Glomerular visceral epithelial cell (primary cell): ENCODE measurements at regions not wholly inside any gene's neighbourhood (a gene's known extent, or its start where the extent isn't known, plus 50 kb on each side); places are given as distances from the start of the nearest gene placed in this dataset.
"Not testable (repeated sequence)": the region's sequence is repeated elsewhere in the genome, so short reads cannot be mapped to it uniquely, and the experiment has no call there.

ENCODE experiments used
- DNase-seq: peaks from one replicate; pipeline ENCODE4 v3.0.0-alpha.2; 2016; ENCODE audit errors: extremely low spot score

DNA sequence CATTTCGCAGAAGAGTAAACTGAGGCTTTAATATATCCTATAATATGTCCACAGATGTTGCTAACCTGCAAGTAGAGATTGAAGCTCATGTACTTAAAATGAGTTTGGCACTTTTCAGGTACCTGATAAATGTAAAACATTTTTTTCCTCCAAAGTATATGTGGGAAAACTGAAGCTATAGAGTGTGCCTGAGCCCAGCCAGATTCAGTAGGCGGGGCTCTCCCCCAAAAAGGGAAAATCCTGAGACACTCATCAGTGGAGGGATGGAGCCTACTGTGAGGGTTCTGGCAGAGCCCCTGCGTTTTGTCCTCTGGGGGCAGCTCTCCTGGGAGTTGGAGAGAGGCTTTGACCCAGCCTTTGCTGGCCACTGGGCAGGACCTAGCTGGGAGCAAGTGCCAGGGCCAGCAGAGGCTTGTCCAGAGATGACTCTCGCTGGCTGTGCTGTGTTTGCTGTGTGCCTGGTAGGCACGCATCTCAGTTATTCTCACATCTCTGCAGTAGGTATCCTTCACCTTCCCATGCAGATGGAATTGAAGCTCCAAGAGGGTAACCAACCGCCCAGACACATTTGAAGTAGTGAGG, 81.1 kb upstream of the SPRY4 start:
- no peak for DNase-seq

DNA sequence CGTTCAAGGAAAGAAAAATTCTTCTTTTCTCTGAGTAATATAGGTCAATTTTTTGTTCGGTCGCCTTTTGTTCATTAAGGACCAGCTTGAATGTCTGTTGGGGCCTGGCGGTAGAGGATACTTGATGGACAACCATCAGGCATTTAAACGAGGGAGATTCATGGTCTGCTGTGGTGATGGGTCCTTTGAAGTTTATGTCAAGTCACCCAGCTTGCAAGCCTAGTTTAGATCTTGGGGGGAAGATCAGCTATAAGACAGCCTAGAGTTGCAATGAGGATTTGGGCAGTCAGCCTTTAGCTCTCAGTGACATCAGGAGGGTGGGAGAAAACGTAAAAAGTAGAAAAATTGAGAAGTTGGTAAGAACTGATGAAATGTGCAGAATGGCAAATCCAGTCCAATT, 80.2 kb upstream of the SPRY4 start:
- DNase-seq: no peak

DNA sequence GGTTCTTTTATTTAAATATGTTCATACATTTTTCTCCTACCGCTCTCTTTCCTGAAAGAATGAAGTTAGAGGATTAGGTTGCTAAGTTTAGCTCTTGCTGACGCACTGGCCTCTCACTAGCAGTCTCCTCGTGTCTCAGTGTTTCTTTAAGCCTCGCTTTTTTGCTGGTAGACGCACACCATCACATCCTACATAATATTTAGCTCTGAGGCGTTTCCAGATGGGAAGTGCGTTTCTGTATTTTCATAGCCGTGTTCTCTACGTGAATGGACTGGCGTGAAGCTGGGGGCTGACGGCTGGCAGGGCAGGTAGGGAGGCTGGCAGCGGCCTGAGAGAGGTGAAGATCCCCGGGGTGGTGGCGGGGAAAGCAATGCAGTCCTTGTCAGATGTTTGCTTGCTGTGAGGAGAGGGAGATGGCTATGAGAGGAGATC, 79.2 kb upstream of the SPRY4 start:
- no peak for DNase-seq

DNA sequence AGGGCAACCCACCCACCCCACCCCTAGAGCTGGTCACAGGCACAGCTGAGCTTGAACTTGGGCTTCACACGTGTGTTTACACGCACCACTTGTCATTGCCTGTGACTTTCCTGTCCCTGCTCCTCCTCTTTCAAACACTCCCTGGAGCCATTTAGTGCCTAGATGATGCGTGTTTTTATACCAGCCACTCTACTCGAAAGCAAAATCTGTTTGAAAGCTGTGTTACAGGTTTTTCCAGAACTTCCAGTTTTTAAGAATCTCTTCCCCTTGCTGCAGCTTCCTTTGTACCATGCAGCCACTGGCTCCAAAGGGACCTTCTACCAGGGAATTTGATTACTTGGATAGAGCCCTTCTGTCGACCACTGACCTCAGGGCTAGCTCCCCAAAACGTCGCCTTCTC, 78.8 kb upstream of the SPRY4 start:
- no peak for DNase-seq

DNA sequence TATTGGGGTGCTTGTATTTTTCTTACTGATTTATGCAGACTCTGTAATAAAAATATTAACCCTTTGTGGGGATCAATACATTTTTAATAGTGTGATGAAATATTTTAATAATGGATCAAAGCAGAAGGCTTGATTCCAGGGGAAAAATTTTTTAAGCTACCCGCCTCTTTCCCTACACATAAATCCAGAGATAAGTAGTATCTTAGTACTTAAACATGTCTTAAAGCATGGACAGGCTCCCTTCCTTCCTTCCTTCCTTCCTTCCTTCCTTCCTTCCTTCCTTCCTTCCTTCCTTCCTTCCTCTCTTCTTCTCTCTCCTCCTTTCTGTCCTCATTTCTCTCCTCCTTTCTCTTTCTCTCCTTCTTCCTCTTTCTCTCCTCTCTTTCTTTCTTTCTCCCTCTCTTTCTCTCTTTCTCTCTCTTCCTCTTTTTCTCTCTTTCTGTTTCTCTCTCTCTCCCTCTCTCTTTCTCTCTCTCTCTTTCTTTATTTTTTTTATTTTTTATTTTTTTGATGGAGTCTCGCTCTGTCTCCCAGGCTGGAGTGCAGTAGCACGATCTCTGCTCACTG, 78.0 kb upstream of the SPRY4 start:
- DNase-seq: no peak

DNA sequence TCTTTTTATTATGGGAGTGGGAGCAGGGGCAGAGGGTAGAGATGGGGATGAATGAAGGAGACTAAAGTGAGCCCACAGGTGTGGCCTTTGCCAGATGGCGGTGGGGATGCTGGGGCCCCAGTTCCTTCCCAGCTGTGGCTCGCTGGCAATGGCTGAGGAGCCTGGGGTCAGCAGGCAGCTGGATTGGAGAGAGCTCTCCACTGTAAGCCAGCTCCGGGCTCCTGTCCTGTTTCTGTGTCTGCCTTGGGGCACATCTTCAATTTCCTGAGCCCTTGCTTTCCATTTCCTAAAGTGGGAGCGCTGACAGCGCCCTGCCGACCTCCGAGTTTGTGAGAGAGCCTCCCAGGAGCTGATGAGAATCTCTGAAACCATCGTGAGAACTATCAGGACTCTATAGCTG, 75.6 kb upstream of the SPRY4 start:
- no peak for DNase-seq

DNA sequence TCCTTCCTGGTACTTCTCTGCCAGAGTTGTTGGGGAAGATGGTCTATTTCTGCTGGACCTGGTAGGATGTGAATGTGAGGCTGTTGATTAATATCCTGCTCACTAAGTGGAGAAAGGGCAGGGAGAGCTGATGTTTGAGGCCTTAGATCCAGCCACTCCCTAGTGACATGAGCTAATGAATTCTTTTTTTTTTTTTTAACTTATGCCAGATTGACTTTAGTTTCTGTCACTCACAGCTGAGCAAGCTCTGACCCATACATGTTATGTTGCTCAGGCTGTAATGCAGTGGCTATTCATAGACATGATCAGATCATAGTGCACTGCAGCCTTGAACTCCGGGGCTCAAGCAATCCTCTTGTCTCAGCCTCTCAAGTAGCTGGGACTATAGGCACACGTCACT, 75.1 kb upstream of the SPRY4 start:
- DNase-seq: no peak

DNA sequence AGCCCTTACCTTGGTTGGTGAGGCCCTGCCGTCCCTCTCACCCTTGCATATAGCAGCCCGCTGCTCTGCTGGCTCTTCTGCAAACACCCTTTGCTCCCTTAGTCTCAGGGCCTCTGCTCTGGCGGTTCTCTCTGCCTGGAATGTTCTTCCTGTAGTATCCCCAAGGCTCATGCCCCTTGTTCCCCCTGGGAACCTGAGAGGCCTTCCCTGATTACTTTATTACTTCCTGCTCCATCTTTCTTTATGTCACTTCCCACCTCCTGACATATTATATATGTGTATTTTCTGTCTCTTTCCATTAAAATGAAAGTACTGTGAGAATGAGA, 73.9 kb upstream of the SPRY4 start:
- no peak for DNase-seq

DNA sequence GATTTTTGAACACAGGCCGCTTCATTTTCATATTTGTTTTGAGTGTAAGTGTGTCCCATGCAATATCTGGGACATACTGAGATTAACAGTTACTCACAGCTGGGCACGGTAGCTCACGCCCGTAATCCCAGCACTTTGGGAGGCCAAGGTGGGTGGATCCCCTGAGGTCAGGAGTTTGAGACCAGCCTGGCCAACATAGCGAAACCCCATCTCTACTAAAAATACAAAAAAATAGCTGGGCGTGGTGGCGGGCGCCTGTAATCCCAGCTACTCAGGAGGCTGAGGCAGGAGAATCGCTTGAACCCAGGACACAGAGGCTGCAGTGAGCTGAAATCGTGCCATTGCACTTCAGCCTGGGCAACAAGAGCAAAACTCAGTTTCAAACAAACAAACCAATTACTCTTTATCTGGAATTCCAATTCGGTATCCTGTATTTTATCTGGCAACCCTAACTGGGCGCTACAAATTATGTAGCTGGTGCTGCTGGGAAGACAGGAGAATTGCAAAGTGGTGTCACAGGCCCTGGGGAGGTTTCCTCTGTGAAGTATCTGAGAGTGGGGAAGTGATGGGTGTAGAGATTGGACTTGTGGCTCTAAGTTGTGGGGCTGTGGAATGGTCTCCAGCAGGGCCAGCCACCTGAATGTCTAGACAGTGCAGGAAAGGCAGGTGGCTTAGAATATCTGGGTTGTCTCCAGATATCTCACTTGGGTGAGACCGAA, 73.3 kb upstream of the SPRY4 start:
- not testable (repeated sequence) for DNase-seq

DNA sequence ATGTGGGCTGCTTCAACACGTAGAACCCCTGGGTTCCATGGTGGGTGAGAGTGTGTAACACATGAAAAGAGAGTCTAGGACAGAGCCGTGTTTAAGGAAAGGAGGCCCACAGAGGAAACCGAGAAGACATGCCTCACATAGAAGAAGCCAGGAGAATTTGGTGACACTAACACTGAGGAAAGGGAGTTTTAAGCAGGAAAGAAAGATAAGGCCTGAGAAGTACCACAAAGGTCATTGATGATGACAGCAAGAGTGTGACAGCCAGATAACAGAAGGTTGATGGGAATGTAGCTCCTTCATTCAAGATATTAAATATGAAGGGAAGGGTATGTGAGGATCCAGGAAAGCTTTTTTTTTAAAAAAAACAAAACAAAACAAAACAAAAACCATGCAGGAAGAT, 72.4 kb upstream of the SPRY4 start:
- no peak for DNase-seq

DNA sequence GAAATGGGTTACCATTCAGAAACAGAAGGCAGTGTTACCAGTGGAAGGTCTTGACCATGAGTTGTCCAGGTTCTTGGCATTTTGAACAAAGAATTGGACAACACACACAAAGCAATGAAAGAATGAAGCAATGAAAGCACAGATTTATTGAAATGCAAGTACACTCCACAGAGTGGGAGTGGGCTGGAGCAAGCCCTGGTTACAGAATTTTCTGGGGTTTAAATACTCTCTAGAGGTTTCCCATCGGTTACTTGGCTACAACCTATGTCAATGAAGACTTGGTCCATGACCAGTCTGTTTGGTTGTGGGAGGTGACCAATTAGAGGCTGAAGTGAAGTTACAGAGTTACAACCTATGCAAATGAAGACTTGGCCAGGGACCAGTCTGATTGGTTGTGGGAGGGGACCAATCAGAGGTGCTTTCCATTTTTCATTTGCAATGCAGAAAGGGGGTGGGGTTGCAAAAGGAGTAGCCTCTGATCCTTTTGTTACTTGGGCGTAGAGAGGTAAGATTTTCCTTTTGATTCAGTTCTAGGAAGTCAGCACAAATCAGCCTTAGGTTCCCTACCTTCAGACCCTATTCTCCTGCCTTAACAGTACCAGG, 71.7 kb upstream of the SPRY4 start:
- DNase-seq: no peak

DNA sequence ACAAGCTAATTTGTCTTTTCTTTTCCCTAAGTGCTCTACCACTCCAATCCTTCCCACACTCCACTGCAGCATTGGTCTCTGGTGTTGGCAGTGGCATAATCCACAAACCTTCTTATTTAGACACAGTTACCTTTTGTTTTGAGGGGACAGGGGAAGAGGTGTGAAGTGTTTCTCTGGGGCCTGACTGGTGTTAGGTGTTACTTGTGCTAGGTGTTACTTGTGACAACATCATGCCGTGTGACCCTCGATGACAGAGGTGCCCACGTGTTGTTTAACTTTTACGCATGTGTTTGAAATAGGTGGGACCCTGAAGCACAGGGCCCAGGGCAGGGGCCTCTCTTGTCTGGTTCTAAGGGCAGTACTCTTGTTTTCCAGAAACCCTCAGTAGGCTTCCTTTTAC, 70.5 kb upstream of the SPRY4 start:
- DNase-seq: no peak

DNA sequence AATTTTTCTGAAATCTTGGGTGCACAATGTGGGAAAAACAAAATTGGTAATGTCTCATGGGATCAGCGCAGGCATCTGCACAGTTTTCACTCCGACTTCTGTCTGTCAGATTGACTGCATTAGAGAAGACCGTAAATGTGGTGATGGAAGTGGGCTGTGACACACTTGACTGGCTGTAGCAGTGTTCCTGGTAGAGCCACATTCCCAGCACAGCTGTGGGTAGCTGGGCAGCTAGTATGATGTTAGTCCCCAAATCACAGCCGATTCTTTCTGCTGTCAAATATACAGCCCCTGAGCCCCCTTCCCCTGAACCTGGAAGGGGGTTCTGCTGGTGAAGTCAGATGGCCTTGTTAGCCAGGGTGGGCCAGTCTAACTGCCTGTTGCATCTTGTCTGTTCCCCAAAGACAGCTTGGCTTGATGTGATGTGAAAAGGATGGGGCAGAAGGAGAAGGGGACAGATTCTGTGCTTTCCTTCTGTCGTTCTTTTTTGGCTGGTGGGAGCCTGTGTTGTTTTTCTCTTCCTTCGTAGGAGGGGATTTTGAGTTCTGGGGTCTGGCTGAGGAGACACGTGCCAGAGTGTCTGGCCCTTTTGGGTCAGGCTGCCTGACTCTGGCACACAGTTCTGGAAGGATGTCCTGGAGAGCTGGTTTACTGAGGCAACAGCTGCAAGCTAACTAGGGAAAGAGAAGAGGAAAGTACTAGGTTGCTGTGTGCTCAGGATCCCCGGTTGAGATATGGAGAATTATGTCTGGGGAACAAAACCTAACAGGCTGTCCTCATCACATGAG, 66.4 kb upstream of the SPRY4 start:
- no peak for DNase-seq

DNA sequence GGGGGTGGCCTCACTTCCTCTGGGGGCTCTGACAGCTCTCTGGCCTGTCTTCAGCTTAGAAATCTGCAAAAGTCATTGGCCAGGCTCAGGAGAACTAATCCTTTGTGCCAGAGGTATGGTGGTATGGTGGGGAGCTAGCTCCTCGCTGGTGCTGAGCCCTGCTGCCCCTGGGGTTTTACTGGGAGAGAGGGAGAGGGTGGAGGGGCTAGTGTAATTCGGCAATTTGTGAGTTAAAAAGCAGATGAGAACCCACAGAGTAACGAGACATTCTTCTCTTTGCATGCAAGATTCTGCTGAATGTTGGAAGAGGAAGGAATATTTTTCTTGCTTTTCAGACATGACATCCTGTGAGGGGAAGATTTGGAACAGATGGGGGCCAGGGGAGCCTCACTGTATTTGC, 65.5 kb upstream of the SPRY4 start:
- no peak for DNase-seq

DNA sequence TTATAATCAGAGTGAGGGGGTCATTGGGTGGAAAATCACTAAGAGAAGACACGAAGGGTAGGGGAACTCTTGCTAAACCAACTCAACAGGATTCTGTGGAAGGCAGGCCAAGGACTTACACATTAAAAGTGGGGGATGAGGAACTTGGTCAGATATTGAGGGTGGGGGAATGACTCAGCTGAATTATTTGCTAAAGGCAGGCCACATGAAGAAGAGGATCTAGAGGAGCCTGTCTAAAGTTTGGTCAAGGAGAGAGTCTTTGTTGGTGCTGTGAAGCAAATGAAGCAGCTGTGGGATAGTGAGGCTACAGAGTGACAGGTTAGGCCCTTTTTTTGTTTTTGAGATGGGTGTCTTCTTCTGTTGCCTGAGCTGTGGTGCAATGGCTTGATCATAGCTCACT, 63.9 kb upstream of the SPRY4 start:
- DNase-seq: no peak

DNA sequence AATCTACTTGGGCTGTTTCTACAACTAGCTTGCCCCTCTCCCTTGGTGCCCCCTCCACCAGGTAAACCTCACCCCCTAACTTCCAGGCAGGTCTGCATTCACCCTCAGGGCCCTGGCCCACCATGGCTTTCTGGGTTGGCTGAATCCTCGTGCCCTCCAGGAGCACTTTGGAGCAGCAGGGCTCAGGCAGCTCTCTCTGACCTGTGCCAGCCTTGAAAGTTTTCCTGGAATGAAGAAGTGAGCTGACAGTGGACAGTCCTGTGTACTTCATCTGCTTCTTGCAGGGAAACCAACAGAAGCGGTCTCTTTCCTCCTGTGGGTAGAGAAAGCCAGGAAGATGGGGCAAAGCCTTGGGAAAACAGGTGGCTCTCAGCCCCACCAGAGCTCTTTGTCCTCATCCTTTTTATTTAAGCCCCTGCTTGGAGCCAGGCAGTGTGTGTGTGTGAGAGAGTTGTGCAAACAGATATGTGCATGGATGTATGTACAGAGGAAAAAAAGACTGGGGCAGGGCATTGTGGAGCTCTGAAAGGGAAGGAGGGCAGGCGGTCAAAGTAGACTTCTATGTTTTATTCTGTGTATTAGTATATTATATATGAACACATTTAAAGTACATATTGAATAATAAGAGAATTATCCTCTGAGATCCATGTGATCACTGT, 62.3 kb upstream of the SPRY4 start:
- DNase-seq: no peak

DNA sequence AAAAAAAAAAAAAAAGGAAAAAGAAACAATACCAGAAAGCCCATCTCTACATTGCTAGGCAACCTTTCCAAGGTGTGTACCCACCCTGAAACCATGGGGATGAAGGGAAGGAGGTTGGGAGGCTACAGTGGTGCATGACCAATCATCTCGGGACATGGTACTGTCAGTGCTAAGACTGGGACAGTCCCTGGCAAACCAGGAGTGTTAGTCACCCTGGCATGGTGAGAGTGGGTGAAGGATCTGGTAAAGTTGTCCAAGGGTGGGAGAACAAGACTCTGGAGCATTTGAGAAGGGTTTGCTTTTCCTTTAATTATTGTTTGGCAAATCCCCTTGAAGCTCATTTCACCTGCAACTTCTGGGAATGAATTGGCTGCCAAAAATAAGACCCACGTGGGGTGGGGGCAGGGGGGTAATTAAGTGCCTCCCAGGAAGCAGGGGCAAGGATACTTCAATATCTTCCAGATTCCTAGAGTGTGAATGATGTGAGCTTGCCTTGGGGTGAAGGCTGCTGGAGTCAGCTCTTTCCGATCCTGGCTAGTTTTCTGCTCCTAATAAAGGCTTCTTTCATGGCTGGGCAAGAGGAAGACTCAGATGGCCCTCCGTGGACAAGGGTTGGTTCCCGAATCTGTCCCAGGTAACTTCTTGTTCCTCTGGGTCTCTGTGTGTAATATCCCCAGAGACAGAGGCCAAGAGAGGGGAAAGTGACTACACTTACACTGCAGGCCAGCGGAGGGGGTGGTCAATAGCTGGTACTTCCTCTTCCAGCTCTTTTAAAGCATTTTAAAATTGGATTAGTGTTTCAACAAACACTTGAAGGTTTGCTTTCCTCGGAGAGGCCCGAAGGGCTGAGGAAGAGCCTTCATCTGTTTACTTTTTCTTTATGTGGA, 61.6 kb upstream of the SPRY4 start:
- no peak for DNase-seq

DNA sequence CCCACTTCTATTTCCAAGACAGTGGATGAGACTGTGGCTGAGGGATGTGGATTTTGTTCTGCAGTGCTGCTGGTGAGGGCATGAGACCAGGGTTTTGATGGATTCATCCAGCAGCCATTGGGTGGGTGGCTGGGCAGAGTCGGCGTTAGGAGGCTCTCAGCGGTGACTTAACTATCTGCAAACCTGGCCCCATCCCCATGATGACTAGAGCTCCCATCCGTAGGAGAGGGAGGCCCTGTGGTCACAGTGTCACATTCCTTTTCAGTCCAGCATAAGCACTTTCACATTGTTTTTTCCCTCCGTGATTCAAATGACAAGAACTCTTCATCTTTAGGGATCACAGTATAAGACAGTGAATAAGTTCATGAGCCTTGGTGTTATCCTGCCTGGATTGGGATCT, 60.4 kb upstream of the SPRY4 start:
- peak; percentile 25 for DNase-seq

DNA sequence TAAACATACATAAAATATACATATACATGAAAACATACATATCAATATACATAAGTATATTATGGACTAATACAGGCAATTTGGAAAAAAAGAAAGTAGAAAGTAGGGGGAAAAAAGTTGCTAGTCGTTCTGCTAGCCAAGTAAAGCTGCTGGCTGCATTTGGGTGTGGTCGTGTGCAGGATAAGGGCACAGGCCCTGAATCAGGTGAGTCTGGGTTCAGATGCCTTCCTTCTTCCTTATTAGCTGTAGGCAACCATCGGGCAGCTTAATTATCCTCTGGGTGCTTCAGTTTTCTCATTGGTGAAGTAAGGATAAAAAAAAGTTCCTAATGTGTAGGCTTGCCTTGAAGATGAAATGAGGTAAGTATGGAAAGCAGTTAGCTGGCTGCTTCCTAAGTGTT, 59.2 kb upstream of the SPRY4 start:
- DNase-seq: no peak

DNA sequence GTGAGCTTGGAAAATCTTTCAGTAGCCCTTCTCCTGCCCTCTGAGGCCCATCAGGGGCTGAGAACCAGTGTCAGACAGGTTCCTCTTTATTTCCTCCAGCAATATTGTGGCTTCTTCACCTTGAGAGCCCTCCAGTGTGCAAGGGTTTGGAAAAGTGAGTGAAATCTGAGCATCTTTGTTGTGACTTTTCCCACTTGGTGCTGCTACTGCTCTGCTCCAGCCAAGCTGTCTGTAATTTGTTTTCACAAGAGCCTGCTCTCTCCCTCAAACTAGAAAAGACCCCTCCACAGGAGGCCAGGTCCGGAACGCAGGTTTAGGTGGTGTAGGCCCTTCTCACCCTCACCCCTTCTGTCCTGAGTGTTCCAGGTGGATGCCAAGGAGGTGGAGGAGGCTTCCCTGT, 57.4 kb upstream of the SPRY4 start:
- DNase-seq: no peak
